ENCODE measurements at regions not wholly inside any gene's neighbourhood (a gene's known extent, or its start where the extent isn't known, plus 50 kb on each side); places are given as distances from the start of the nearest gene placed in this dataset.
A peak's percentile ranks its signal among the peaks of the same experiment; 100 is the strongest.

DNA sequence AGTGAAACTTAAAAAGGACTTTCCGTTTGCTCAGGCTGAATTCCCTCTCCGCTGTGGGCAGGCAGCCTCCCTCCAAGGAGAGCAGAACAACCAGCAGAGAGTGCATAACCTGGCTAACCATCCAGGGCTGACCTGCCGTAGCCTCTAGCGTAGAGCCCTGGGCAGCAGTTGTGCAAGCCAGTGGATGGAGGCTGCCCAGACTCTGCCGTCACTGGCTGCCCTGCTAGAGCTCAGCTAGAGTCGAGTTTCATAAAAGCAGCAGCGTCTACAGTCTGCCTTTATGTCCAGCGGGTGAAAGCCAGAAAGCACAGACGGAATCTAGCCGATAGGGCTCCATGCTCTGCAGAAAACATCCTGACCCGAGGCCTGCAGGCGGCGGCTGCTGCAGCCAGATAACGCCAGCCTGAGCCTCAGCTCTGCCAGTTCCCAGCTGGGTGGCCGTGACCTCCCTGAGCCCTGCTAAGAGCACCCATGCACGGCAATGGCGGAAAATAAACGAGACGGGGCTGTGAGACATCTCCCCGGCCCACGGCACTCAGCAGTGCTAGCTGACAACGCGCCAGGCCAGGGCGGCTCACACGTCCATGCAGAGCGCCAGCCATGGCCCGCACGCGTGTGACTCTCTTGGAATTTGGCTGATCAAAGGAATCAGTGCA lies 231.3 kb downstream of the ENGASE start (continued):
- TF ChIP-seq, protein P1, sequence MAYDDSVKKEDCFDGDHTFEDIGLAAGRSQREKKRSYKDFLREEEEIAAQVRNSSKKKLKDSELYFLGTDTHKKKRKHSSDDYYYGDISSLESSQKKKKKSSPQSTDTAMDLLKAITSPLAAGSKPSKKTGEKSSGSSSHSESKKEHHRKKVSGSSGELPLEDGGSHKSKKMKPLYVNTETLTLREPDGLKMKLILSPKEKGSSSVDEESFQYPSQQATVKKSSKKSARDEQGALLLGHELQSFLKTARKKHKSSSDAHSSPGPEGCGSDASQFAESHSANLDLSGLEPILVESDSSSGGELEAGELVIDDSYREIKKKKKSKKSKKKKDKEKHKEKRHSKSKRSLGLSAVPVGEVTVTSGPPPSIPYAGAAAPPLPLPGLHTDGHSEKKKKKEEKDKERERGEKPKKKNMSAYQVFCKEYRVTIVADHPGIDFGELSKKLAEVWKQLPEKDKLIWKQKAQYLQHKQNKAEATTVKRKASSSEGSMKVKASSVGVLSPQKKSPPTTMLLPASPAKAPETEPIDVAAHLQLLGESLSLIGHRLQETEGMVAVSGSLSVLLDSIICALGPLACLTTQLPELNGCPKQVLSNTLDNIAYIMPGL (CRISPR knock-in tag; IDR thresholded peaks at IDR 0.05), result no peak
- TF ChIP-seq, protein P2, sequence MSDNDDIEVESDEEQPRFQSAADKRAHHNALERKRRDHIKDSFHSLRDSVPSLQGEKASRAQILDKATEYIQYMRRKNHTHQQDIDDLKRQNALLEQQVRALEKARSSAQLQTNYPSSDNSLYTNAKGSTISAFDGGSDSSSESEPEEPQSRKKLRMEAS (CRISPR knock-in tag; IDR thresholded peaks at IDR 0.05), result no peak
- TF ChIP-seq, protein P3, sequence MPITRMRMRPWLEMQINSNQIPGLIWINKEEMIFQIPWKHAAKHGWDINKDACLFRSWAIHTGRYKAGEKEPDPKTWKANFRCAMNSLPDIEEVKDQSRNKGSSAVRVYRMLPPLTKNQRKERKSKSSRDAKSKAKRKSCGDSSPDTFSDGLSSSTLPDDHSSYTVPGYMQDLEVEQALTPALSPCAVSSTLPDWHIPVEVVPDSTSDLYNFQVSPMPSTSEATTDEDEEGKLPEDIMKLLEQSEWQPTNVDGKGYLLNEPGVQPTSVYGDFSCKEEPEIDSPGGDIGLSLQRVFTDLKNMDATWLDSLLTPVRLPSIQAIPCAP (CRISPR knock-in tag; IDR thresholded peaks at IDR 0.05), result no peak
- TF ChIP-seq NR2C2 (CRISPR knock-in tag; IDR thresholded peaks at IDR 0.05), result no peak
- TF ChIP-seq ZNF263 (CRISPR knock-in tag; IDR thresholded peaks at IDR 0.05; ENCODE audit: low read depth), result no peak
- TF ChIP-seq, protein P4, sequence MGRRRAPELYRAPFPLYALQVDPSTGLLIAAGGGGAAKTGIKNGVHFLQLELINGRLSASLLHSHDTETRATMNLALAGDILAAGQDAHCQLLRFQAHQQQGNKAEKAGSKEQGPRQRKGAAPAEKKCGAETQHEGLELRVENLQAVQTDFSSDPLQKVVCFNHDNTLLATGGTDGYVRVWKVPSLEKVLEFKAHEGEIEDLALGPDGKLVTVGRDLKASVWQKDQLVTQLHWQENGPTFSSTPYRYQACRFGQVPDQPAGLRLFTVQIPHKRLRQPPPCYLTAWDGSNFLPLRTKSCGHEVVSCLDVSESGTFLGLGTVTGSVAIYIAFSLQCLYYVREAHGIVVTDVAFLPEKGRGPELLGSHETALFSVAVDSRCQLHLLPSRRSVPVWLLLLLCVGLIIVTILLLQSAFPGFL (CRISPR knock-in tag; IDR thresholded peaks at IDR 0.05; ENCODE audit: borderline replicate concordance), result no peak

DNA sequence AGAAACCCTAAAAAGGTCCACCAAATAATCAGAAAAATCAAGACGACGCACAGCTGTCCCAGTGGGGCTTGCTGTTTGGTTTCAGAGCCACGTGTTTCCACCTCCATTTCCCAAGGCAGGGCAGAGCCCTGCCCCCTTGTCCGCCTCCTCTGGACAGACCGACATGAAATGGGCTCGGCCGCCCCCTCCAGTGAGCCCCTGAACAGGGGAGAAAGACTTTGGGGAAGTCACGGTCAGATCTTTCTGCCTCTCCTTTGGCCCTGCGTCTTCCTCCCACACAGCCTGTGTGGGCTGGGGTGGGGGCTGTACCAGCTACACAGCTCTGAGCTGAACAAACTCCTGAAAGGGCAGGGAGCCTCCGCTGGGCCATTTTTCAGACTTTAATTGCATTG lies 230.7 kb downstream of the ENGASE start:
- Mint-ChIP-seq H3K27ac (no peak overlapping the region), H3K4me1 (peaks cover 6% of the 10 kb centered on the region; the same call in 1 of the 2 replicates), H3K4me3 (no peak overlapping the region), H3K36me3 (no peaks in the 10 kb centered on the region), H3K9me3 (no peaks in the 10 kb centered on the region), H3K27me3 (ENCODE audit: low read depth) (no peaks in the 10 kb centered on the region)
- no peak for DNase-seq (ENCODE audit: low spot score)
- TF ChIP-seq, protein P5, sequence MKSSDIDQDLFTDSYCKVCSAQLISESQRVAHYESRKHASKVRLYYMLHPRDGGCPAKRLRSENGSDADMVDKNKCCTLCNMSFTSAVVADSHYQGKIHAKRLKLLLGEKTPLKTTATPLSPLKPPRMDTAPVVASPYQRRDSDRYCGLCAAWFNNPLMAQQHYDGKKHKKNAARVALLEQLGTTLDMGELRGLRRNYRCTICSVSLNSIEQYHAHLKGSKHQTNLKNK (CRISPR knock-in tag; IDR thresholded peaks at IDR 0.05), result no peak
- TF ChIP-seq, protein P6, sequence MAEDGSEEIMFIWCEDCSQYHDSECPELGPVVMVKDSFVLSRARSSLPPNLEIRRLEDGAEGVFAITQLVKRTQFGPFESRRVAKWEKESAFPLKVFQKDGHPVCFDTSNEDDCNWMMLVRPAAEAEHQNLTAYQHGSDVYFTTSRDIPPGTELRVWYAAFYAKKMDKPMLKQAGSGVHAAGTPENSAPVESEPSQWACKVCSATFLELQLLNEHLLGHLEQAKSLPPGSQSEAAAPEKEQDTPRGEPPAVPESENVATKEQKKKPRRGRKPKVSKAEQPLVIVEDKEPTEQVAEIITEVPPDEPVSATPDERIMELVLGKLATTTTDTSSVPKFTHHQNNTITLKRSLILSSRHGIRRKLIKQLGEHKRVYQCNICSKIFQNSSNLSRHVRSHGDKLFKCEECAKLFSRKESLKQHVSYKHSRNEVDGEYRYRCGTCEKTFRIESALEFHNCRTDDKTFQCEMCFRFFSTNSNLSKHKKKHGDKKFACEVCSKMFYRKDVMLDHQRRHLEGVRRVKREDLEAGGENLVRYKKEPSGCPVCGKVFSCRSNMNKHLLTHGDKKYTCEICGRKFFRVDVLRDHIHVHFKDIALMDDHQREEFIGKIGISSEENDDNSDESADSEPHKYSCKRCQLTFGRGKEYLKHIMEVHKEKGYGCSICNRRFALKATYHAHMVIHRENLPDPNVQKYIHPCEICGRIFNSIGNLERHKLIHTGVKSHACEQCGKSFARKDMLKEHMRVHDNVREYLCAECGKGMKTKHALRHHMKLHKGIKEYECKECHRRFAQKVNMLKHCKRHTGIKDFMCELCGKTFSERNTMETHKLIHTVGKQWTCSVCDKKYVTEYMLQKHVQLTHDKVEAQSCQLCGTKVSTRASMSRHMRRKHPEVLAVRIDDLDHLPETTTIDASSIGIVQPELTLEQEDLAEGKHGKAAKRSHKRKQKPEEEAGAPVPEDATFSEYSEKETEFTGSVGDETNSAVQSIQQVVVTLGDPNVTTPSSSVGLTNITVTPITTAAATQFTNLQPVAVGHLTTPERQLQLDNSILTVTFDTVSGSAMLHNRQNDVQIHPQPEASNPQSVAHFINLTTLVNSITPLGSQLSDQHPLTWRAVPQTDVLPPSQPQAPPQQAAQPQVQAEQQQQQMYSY (CRISPR knock-in tag; IDR thresholded peaks at IDR 0.05), result no peak
- TF ChIP-seq, protein P7, sequence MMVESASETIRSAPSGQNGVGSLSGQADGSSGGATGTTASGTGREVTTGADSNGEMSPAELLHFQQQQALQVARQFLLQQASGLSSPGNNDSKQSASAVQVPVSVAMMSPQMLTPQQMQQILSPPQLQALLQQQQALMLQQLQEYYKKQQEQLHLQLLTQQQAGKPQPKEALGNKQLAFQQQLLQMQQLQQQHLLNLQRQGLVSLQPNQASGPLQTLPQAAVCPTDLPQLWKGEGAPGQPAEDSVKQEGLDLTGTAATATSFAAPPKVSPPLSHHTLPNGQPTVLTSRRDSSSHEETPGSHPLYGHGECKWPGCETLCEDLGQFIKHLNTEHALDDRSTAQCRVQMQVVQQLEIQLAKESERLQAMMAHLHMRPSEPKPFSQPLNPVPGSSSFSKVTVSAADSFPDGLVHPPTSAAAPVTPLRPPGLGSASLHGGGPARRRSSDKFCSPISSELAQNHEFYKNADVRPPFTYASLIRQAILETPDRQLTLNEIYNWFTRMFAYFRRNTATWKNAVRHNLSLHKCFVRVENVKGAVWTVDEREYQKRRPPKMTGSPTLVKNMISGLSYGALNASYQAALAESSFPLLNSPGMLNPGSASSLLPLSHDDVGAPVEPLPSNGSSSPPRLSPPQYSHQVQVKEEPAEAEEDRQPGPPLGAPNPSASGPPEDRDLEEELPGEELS (CRISPR knock-in tag; IDR thresholded peaks at IDR 0.05), result no peak
- CTCF ChIA-PET, result interaction anchor here (0.5 to 2.5 kb wide), 15 partner anchors 11 to 441 kb away, joined by 3 to 9 read pairs (median 3); no protein-coding TSS in a partner anchor
- POLR2A ChIA-PET, result no interaction called here
- no peak for ATAC-seq

DNA sequence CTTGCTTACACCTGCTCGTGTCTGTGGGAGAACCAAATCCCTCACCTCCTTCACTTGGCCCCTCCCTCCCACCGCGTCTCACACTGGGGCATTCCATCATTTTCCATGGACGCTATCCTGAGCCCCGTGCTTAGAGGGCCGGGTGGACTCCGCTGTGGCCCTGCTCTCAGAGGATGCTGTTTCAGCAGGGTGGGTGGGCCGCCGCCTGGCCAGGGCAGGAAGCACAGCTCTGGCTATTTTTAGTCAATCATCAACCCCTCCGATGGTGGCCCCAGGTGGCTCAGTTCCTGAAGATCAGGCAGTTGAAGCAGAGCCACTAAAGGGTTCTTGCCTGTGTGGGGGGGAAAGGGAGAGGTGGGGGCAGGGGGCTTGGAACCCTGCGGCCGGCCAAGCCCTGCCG lies 230.3 kb downstream of the ENGASE start:
- peak; percentile 59 for DNase-seq (ENCODE audit: low spot score)

More for the DNA sequence above, 230.3 kb downstream of the ENGASE start:
- no peak overlapping the region for H3K27ac Mint-ChIP-seq
- CTCF ChIA-PET, result interaction anchor here (0.5 to 2.5 kb wide), 14 partner anchors 10 to 217 kb away, joined by 3 to 9 read pairs (median 4); no protein-coding TSS in a partner anchor
- H3K4me1 Mint-ChIP-seq, result peaks cover 6% of the 10 kb centered on the region; the same call in 1 of the 2 replicates
- no peaks in the 10 kb centered on the region for H3K9me3 Mint-ChIP-seq
- peak; percentile 61; the same call in 1 of the 2 replicates for TF ChIP-seq ZNF121 (CRISPR knock-in tag; IDR thresholded peaks at IDR 0.05)
- no peak for TF ChIP-seq HMGA2 (CRISPR knock-in tag; IDR thresholded peaks at IDR 0.05)
- no peak for TF ChIP-seq MYBL2 (CRISPR knock-in tag; IDR thresholded peaks at IDR 0.05)
- TF ChIP-seq FOXP1 (CRISPR knock-in tag; IDR thresholded peaks at IDR 0.05; ENCODE audit: borderline replicate concordance), result no peak
- POLR2A ChIA-PET, result interaction anchor here (0.6 to 0.7 kb wide), 2 partner anchors 28 to 83 kb away, joined by 3 to 4 read pairs; no protein-coding TSS in a partner anchor
- peak; percentile 84 for ATAC-seq
- H3K4me3 Mint-ChIP-seq, result no peak overlapping the region
- no peaks in the 10 kb centered on the region for H3K27me3 Mint-ChIP-seq (ENCODE audit: low read depth)
- H3K36me3 Mint-ChIP-seq, result no peaks in the 10 kb centered on the region

Measured in WTC11 (cell line).